ENCODE measurements at regions not wholly inside any gene's neighbourhood (a gene's known extent, or its start where the extent isn't known, plus 50 kb on each side); places are given as distances from the start of the nearest gene placed in this dataset.

DNA sequence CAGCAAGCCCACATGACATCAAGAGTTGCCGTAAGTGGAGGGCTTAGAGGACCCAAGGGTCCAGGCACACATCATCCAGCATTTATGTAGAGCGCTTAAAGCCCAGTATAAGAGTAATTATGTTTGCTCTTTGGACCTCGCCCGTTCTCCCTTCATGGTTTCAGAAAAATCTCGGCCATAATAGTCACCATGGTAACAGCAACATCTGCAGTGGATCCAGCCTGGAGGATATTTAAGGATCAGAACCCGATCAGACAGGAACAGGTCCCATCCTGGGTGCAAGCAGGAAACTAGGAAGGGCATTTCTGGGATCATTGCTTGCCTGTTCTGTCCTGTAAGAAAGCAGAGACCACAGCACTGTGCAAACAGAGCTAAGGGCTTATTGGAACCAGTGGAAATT is 89.9 kb upstream of the KAZN start:
- TF ChIP-seq, protein P1, sequence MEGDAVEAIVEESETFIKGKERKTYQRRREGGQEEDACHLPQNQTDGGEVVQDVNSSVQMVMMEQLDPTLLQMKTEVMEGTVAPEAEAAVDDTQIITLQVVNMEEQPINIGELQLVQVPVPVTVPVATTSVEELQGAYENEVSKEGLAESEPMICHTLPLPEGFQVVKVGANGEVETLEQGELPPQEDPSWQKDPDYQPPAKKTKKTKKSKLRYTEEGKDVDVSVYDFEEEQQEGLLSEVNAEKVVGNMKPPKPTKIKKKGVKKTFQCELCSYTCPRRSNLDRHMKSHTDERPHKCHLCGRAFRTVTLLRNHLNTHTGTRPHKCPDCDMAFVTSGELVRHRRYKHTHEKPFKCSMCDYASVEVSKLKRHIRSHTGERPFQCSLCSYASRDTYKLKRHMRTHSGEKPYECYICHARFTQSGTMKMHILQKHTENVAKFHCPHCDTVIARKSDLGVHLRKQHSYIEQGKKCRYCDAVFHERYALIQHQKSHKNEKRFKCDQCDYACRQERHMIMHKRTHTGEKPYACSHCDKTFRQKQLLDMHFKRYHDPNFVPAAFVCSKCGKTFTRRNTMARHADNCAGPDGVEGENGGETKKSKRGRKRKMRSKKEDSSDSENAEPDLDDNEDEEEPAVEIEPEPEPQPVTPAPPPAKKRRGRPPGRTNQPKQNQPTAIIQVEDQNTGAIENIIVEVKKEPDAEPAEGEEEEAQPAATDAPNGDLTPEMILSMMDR (IDR thresholded peaks at IDR 0.05; ENCODE audit: extremely low read depth in 1 of 2, insufficient read depth in 1 of 2, low read depth in 1 of 2, low read length in 2 of 2), result no peak
- TF ChIP-seq FOS (IDR thresholded peaks at IDR 0.05; ENCODE audit: borderline replicate concordance, insufficient read depth, low read length) (no peak), MYC (IDR thresholded peaks at IDR 0.05; ENCODE audit: low read depth, low read length) (no peak), POLR2AphosphoS5 (IDR thresholded peaks at IDR 0.05; ENCODE audit: insufficient read depth, low read depth, low read length) (no peak), EZH2 (IDR thresholded peaks at IDR 0.05; ENCODE audit: borderline replicate concordance, low read depth, low read length, severe bottlenecking) (no peak), POLR2A (IDR thresholded peaks at IDR 0.05; ENCODE audit: low read depth, low read length) (no peak), GATA2 (IDR thresholded peaks at IDR 0.05; ENCODE audit: insufficient read depth, insufficient read length, low read depth, low read length) (no peak)
